Tibial nerve (tissue), 4 donors: ENCODE measurements at regions not wholly inside any gene's neighbourhood (a gene's known extent, or its start where the extent isn't known, plus 50 kb on each side); places are given as distances from the start of the nearest gene placed in this dataset.

Experiments
- CTCF ChIP-seq, 5 experiments: fragments of 200-600 bp in 3 of 5; fragments of 450-650 bp in 2 of 5; sonication (generic) in 3 of 5; IDR thresholded peaks; one replicate each; pipeline ENCODE4 v1.5.1; 2016 to 2019; ENCODE audit warnings: antibody characterized with exemption in 5 of 5, mild to moderate bottlenecking in 3 of 5, moderate library complexity in 2 of 5
- EP300 ChIP-seq, 2 donors: sonication (generic); formaldehyde crosslinking; IDR thresholded peaks; one replicate each; pipeline ENCODE4 v1.6.1; 2017; ENCODE audit warnings: antibody characterized with exemption in 2 of 2, mild to moderate bottlenecking in 1 of 2
- POLR2A ChIP-seq, 2 donors: fragments of 450-650 bp; IDR thresholded peaks; one replicate each; pipeline ENCODE4 v1.6.1; 2017; ENCODE audit warnings: antibody characterized with exemption in 2 of 2, mild to moderate bottlenecking in 2 of 2, moderate library complexity in 2 of 2

GRCh38 chr12:4833053-4833452, 76.7 kb upstream of the KCNA1 start:
- no peak for TF ChIP-seq POLR2A (IDR thresholded peaks at IDR 0.05)
- TF ChIP-seq CTCF (IDR thresholded peaks at IDR 0.05) = no peak
- no peak for TF ChIP-seq EP300 (IDR thresholded peaks at IDR 0.05)
